Lower leg skin (tissue), 4 donors: ENCODE measurements at regions not wholly inside any gene's neighbourhood (a gene's known extent, or its start where the extent isn't known, plus 50 kb on each side); places are given as distances from the start of the nearest gene placed in this dataset.

Experiments
- DNase-seq, 2 donors: peaks; one replicate each; pipeline ENCODE4 v3.0.0-alpha.2; 2019; ENCODE audit warnings: low spot score in 2 of 2
- H3K4me3 ChIP-seq: fragments of 200-600 bp; sonication (generic); 2 replicates; pipeline ENCODE4 v1.5.1; 2017; ENCODE audit warnings: mild to moderate bottlenecking, low read depth; ENCODE audit not compliant: poor library complexity, severe bottlenecking
- CTCF ChIP-seq, 3 donors: fragments of 450-650 bp; IDR thresholded peaks; one replicate each; pipeline ENCODE4 v1.5.1; 2016; ENCODE audit warnings: antibody characterized with exemption in 3 of 3, mild to moderate bottlenecking in 3 of 3, moderate library complexity in 2 of 3
- POLR2A ChIP-seq, 2 donors: fragments of 450-650 bp; IDR thresholded peaks; one replicate each; pipeline ENCODE4 v1.6.1; 2016 to 2017; ENCODE audit warnings: antibody characterized with exemption in 2 of 2, mild to moderate bottlenecking in 1 of 2, moderate library complexity in 1 of 2
- WGBS, 2 donors: methylation state at CpG; one replicate each; pipeline ENCODE4 v1.1.5; 2018; 5-methylcytosine and 5-hydroxymethylcytosine counted together
- intact Hi-C: fragments of 100-400 bp; cut with DNase I; formaldehyde crosslinking; loops from one replicate; pipeline ENCODE4 v1.15.0; 2023; ENCODE audit warnings: low total_unique reads

- no peak overlapping the region for H3K4me3 ChIP-seq
- 70 to 73% methylated on average over 5 of the region's 5 CpGs for WGBS, 2 donors
- no peak for TF ChIP-seq POLR2A (IDR thresholded peaks at IDR 0.05)
- TF ChIP-seq CTCF (IDR thresholded peaks at IDR 0.05) = no peak
- intact Hi-C loops = no loop called here
- DNase-seq = no peak
Observed at GRCh38 chrX:113950081-113950678, 633.7 kb upstream of the HTR2C start.

GRCh38 chrX:113947548-113947947 is 636.3 kb upstream of the HTR2C start:
- WGBS, 2 donors = 59 to 74% methylated on average over 1 of the region's 1 CpG
- intact Hi-C loops = no loop called here
- no peak for TF ChIP-seq CTCF (IDR thresholded peaks at IDR 0.05)
- TF ChIP-seq POLR2A (IDR thresholded peaks at IDR 0.05) = no peak
- no peak overlapping the region for H3K4me3 ChIP-seq
- no peak for DNase-seq

- TF ChIP-seq POLR2A (IDR thresholded peaks at IDR 0.05) (no peak), CTCF (IDR thresholded peaks at IDR 0.05) (no peak)
- no peak overlapping the region for H3K4me3 ChIP-seq
- DNase-seq = no peak
- intact Hi-C loops = no loop called here
- WGBS, 2 donors = 76 to 89% methylated on average over 2 of the region's 2 CpGs
Observed at GRCh38 chrX:113935518-113935917, 648.4 kb upstream of the HTR2C start.

- intact Hi-C loops = no loop called here
- TF ChIP-seq POLR2A (IDR thresholded peaks at IDR 0.05) (no peak), CTCF (IDR thresholded peaks at IDR 0.05) (no peak)
- H3K4me3 ChIP-seq = no peak overlapping the region
- no peak for DNase-seq
Observed at GRCh38 chrX:113933931-113934330, 650.0 kb upstream of the HTR2C start.

- no peak for DNase-seq
- no peak overlapping the region for H3K4me3 ChIP-seq
- intact Hi-C loops = no loop called here
- TF ChIP-seq CTCF (IDR thresholded peaks at IDR 0.05) (no peak), POLR2A (IDR thresholded peaks at IDR 0.05) (no peak)
- 48 to 61% methylated on average over 3 of the region's 3 CpGs for WGBS, 2 donors
Observed at GRCh38 chrX:113929004-113929403, 654.9 kb upstream of the HTR2C start.

- DNase-seq = no peak
- H3K4me3 ChIP-seq = no peak overlapping the region
- TF ChIP-seq POLR2A (IDR thresholded peaks at IDR 0.05) (no peak), CTCF (IDR thresholded peaks at IDR 0.05) (no peak)
- WGBS, 2 donors = 73 to 86% methylated on average over 4 of the region's 4 CpGs
- intact Hi-C loops = no loop called here
Observed at GRCh38 chrX:113920661-113921060, 663.2 kb upstream of the HTR2C start.
